Left lung (tissue), 4 donors: ENCODE measurements at regions not wholly inside any gene's neighbourhood (a gene's known extent, or its start where the extent isn't known, plus 50 kb on each side); places are given as distances from the start of the nearest gene placed in this dataset.
A peak's percentile ranks its signal among the peaks of the same experiment; 100 is the strongest.

ENCODE experiments used
- ATAC-seq: fragments of 200-7000 bp; cut with Tn5 transposase; one replicate; pipeline ENCODE4 v1.9.1; 2020; ENCODE audit warnings: moderate library complexity
- DNase-seq, 4 donors: peaks; one replicate each; pipeline ENCODE4 v3.0.0-alpha.2; 2013 to 2020
- H3K27ac ChIP-seq, 2 donors: fragments of 200-600 bp; sonication (generic) in 1 of 2; one replicate each; pipeline versions ENCODE4 v1.5.0 to v1.8.0; 2020 to 2021
- H3K27me3 ChIP-seq, 2 donors: fragments of 200-600 bp; sonication (generic) in 1 of 2; one replicate each; pipeline versions ENCODE4 v1.5.0 to v1.8.0; 2020 to 2021
- H3K36me3 ChIP-seq, 2 donors: fragments of 200-600 bp; sonication (generic) in 1 of 2; one replicate each; pipeline versions ENCODE4 v1.5.0 to v1.8.0; 2020 to 2021
- H3K4me1 ChIP-seq, 2 donors: fragments of 200-600 bp; one replicate each; pipeline ENCODE4 v1.8.0; 2021
- H3K4me3 ChIP-seq, 2 donors: fragments of 200-600 bp; sonication (generic) in 1 of 2; one replicate each; pipeline versions ENCODE4 v1.5.0 to v1.8.0; 2020 to 2021; ENCODE audit warnings: mild to moderate bottlenecking in 1 of 2
- H3K9me3 ChIP-seq, 2 donors: fragments of 200-600 bp; sonication (generic) in 1 of 2; one replicate each; pipeline versions ENCODE4 v1.5.0 to v1.8.0; 2020 to 2021
- intact Hi-C, 2 donors: fragments of 100-400 bp; cut with DNase I; formaldehyde crosslinking; loops; one replicate each; pipeline versions ENCODE4 v1.11.2 to v1.14.2; 2022
- TF ChIP-seq, protein P1 (sequence below), 2 donors: fragments of 200-600 bp; sonication (generic) in 1 of 2; IDR thresholded peaks; one replicate each; pipeline versions ENCODE4 v1.5.0 to v1.8.0; 2021; ENCODE audit warnings: antibody characterized with exemption in 2 of 2
- donor health status: DM: no; HTN: yes; CAD: no.
- donor health status: DM: no; HTN: no; CAD: no.

DNA sequence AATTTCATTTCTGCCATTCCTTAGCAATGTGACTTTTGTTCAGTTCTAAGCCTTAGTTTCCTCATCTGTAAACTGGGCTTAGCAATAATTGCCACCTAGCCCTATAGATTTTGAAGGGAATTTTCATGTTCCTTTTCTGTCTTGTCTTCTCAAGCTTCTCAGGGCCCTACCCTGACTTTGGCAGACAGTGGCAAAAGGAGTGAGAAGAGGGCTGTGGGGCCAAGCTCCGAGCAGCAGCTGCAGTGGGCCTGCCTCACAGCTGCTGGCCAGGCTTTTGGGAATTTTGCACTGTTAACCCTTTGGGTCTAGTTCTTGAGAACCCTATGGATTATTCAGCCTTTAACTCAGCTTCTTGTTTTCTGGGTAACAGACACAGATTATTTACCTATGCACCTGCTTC lies 67.6 kb upstream of the IGSF1 start:
- Histone ChIP-seq H3K27me3 (no peaks in the 10 kb centered on the region), H3K36me3 (no peaks in the 10 kb centered on the region), H3K4me3 (no peak overlapping the region), H3K9me3 (no peaks in the 10 kb centered on the region), H3K4me1 (no peaks in the 10 kb centered on the region), H3K27ac (no peak overlapping the region)
- TF ChIP-seq, protein P1, sequence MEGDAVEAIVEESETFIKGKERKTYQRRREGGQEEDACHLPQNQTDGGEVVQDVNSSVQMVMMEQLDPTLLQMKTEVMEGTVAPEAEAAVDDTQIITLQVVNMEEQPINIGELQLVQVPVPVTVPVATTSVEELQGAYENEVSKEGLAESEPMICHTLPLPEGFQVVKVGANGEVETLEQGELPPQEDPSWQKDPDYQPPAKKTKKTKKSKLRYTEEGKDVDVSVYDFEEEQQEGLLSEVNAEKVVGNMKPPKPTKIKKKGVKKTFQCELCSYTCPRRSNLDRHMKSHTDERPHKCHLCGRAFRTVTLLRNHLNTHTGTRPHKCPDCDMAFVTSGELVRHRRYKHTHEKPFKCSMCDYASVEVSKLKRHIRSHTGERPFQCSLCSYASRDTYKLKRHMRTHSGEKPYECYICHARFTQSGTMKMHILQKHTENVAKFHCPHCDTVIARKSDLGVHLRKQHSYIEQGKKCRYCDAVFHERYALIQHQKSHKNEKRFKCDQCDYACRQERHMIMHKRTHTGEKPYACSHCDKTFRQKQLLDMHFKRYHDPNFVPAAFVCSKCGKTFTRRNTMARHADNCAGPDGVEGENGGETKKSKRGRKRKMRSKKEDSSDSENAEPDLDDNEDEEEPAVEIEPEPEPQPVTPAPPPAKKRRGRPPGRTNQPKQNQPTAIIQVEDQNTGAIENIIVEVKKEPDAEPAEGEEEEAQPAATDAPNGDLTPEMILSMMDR (IDR thresholded peaks at IDR 0.05): no peak
- DNase-seq (no peak), ATAC-seq (no peak)
- intact Hi-C loops: no loop called here

DNA sequence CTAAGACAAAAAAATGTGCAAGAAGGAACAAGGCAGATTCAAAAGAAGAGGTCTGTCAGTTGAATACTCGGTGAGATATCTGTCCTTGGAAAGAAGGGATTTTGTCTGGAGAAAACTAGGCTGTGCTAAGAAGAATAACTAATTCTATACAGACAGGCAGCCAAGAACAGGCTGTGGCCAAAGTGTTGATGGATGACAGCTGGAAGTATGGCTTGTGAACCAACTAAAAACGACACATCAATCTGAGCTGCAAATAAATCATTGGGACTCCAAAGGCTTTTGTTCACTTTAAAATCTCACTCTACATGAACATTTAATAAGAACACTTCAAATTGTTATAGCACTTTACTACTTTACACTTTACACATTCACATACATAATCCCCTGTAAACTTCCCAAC lies 70.5 kb upstream of the IGSF1 start:
- intact Hi-C loops: no loop called here
- H3K27me3 ChIP-seq: peaks cover 0 to 13% of the 10 kb centered on the region in 2 donors
- no peaks in the 10 kb centered on the region for H3K9me3 ChIP-seq
- TF ChIP-seq, protein P1 (IDR thresholded peaks at IDR 0.05): no peak
- no peaks in the 10 kb centered on the region for H3K4me1 ChIP-seq
- H3K36me3 ChIP-seq: no peaks in the 10 kb centered on the region
- no peak overlapping the region for H3K27ac ChIP-seq
- no peak overlapping the region for H3K4me3 ChIP-seq
- ATAC-seq (no peak), DNase-seq (peak in 1 of 4 donors; percentile 1)

DNA sequence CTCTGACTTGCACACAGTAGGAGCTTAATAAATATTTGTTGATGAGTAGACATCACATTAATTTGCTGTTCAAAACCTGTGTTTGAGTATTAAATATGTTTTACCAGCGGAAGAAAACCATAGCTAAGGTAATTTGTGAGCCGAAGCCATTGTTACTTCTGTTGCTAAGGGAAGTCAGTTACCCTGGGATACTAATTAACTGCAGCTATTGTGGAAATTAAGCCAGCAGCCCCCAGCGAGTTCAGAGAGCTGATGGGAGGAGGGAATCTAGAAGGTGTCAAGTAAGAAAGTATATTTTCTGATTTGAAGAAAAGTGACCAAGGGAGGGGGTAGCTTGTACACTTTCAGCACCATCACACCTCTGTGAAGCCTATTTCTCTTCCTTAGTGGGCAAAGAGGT lies 76.7 kb upstream of the IGSF1 start:
- intact Hi-C loops: no loop called here
- TF ChIP-seq, protein P1 (IDR thresholded peaks at IDR 0.05): no peak
- peaks cover 0 to 13% of the 10 kb centered on the region in 2 donors for H3K27me3 ChIP-seq
- no peak overlapping the region for H3K4me3 ChIP-seq
- no peaks in the 10 kb centered on the region for H3K9me3 ChIP-seq
- no peaks in the 10 kb centered on the region for H3K4me1 ChIP-seq
- no peaks in the 10 kb centered on the region for H3K36me3 ChIP-seq
- DNase-seq (no peak), ATAC-seq (no peak)
- no peak overlapping the region for H3K27ac ChIP-seq

DNA sequence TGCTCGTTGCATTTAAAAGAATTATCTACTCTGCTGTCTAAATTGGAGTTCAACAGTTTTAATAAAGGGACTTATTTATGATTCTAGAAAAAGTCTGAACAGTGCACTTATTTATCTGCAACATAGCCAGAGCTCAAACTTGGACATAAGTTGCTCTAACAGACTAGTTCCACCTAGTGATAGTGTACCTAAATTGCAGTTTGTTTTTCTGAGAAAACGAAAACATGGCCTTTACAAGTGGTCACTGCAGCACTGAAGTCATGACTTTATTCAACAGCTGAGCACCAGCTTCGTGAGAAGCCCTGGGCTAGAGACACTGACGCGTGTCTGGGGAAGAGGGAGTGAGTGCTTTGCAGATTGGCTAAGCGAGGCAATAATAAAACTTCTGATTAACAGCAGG lies 77.3 kb upstream of the IGSF1 start:
- intact Hi-C loops: no loop called here
- Histone ChIP-seq H3K9me3 (no peaks in the 10 kb centered on the region), H3K27ac (no peak overlapping the region), H3K4me1 (no peaks in the 10 kb centered on the region), H3K27me3 (peaks cover 0 to 13% of the 10 kb centered on the region in 2 donors), H3K36me3 (no peaks in the 10 kb centered on the region), H3K4me3 (no peak overlapping the region)
- DNase-seq: peak in 1 of 4 donors; percentile 10
- TF ChIP-seq, protein P1 (IDR thresholded peaks at IDR 0.05): no peak
- no peak for ATAC-seq

DNA sequence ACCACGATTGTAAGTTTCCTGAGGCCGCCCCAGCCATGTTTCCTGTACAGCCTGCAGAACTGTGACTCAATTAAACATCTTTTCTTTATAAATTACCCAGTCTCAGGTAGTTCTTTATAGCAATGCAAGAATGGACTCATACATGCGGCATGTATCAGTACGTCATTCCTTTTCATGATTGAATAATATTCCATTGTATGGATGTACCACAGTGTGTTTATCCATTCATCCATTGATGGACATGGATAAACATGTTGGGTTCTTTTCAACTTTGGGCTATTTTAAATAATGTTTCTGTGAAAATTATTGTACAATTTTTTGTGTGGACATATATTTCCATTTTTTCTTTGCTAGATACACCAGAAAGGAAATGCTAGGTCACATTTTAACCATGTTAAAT lies 99.2 kb upstream of the IGSF1 start:
- Histone ChIP-seq H3K27me3 (no peaks in the 10 kb centered on the region), H3K4me1 (no peaks in the 10 kb centered on the region), H3K36me3 (no peaks in the 10 kb centered on the region), H3K4me3 (no peak overlapping the region), H3K9me3 (peaks cover 0 to 13% of the 10 kb centered on the region in 2 donors), H3K27ac (no peak overlapping the region)
- no peak for DNase-seq
- intact Hi-C loops: no loop called here
- no peak for ATAC-seq
- TF ChIP-seq, protein P1 (IDR thresholded peaks at IDR 0.05): no peak
